ENCODE measurements at regions not wholly inside any gene's neighbourhood (a gene's known extent, or its start where the extent isn't known, plus 50 kb on each side); places are given as distances from the start of the nearest gene placed in this dataset.

DNA sequence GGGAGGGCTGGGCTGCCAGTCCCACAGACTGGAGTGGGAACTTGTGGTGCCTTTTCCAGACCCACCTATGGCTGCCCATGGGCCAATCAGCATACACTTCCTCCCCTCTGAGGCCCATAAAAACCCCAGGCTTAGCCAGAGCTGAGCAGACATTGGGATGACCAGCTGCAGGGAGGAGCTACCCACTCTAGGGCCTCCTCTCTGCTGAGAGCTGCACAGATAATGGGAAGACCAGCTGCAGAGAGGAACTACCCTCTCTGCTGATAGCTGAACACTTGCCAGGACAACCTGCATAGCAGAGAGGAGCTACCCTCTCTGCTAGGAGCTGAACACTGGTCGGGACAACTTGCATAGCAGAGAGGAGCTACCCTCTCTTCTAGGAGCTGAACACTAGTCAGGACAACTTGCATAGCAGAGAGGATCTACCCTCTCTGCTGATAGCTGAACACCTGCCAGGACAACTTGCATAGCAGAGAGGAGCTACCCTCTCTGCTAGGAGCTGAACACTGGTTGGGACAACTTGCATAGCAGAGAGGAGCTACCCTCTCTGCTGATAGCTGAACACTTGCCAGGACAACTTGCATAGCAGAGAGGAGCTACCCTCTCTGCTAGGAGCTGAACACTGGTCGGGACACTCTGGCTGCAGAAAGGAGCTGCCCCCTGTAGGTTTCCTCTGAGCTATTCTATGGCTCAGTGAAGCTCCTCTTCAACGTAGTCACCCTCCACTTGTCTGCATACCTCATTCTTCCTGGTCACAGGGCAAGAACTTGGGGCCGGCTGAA, 88.3 kb upstream of the CACUL1 start:
- no peaks in the 10 kb centered on the region for H3K27me3 ChIP-seq
- H3K4me3 ChIP-seq = no peak overlapping the region
- no peak for ATAC-seq
- H3K4me1 ChIP-seq = no peaks in the 10 kb centered on the region
- WGBS, 2 donors (ENCODE audit: low coverage in 1 of 2) = 25 to 50% methylated on average over 1 to 2 of the region's 4 CpGs
- no peaks in the 10 kb centered on the region for H3K36me3 ChIP-seq
- H3K27ac ChIP-seq = no peak overlapping the region
- TF ChIP-seq, protein P1, sequence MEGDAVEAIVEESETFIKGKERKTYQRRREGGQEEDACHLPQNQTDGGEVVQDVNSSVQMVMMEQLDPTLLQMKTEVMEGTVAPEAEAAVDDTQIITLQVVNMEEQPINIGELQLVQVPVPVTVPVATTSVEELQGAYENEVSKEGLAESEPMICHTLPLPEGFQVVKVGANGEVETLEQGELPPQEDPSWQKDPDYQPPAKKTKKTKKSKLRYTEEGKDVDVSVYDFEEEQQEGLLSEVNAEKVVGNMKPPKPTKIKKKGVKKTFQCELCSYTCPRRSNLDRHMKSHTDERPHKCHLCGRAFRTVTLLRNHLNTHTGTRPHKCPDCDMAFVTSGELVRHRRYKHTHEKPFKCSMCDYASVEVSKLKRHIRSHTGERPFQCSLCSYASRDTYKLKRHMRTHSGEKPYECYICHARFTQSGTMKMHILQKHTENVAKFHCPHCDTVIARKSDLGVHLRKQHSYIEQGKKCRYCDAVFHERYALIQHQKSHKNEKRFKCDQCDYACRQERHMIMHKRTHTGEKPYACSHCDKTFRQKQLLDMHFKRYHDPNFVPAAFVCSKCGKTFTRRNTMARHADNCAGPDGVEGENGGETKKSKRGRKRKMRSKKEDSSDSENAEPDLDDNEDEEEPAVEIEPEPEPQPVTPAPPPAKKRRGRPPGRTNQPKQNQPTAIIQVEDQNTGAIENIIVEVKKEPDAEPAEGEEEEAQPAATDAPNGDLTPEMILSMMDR (IDR thresholded peaks at IDR 0.05) = no peak
- TF ChIP-seq POLR2AphosphoS5 (IDR thresholded peaks at IDR 0.05) (no peak), POLR2A (IDR thresholded peaks at IDR 0.05) (no peak), EP300 (IDR thresholded peaks at IDR 0.05) (no peak)
- H3K9me3 ChIP-seq = no peaks in the 10 kb centered on the region

DNA sequence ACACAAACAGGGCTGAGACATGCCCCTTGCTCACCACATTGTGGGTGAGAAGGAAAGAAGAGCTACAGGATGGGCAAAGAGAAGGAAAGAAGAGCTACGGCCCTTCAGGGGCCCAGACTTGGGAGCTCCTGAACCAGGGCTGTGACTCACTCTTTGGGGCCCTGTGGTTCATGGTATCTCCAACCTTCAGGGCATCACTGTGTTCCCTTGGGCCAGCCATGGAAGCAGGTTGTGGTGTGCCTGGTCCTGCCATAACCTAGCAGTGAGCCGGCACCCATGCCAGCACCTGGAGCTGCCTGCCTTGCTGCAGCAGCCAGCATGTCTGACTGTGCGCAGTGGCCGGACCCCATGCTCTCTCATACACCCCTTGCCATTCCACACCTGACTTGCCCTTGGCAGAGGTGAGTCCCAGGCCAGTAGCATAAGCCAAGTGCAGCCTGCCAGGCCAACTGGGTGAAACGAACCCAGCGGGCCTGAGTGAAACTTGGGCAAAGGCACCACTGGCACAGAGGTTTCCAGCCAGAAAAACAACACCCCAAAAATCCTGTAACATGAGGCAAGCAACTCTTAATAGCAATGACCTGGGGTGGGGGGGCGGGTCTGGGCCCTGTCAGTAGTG, 89.0 kb upstream of the CACUL1 start:
- Histone ChIP-seq H3K27ac (no peak overlapping the region), H3K36me3 (no peaks in the 10 kb centered on the region), H3K9me3 (no peaks in the 10 kb centered on the region), H3K4me1 (no peaks in the 10 kb centered on the region), H3K4me3 (no peak overlapping the region), H3K27me3 (no peaks in the 10 kb centered on the region)
- WGBS, 2 donors (ENCODE audit: low coverage in 1 of 2) = 80% methylated on average over 1 of the region's 7 CpGs; no CpG with 5 or more reads in 1 of the 2 donors
- TF ChIP-seq EP300 (IDR thresholded peaks at IDR 0.05) (no peak), POLR2AphosphoS5 (IDR thresholded peaks at IDR 0.05) (no peak), POLR2A (IDR thresholded peaks at IDR 0.05) (no peak)
- TF ChIP-seq, protein P1 (IDR thresholded peaks at IDR 0.05) = no peak
- ATAC-seq = no peak

DNA sequence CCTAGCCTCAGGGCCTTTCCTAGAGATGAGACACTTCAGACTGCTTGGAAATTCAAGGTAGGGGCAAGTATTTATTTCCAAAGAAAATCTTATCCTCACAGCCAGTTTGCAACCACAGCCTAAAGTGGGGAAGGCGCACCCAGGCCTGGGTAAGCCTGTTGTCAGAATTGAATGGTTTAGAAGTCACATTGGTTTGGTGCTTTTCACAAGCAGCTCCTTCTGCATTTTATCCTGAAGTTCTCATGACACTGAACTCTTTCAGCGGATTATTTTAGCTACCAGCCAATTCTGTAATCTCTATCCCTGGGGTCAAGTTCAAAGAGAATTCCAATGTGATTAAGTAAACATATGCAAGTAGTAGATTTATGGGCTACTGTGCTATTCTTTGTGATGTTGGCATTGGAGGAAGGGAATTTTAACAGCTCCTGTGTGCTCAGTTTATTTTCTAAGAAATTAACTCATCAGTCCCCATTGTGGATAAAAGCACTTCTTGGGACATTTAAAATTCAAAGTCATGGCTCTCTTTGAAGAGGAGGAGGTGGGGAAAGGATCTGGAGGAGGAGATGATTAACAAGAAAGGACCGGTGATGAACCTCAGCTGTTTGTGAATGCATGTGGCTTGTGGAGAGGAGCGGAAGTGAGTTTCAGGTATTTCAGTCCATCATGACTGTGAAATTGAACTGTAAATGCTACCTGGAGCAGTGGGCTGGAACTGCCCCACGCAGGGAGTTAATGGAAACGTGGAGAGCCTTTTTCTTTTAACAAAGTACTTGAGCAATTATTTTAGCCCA, 90.2 kb upstream of the CACUL1 start:
- Histone ChIP-seq H3K4me3 (no peak overlapping the region), H3K9me3 (no peaks in the 10 kb centered on the region), H3K36me3 (no peaks in the 10 kb centered on the region), H3K27me3 (no peaks in the 10 kb centered on the region), H3K4me1 (no peaks in the 10 kb centered on the region), H3K27ac (no peak overlapping the region)
- ATAC-seq = no peak
- TF ChIP-seq, protein P1 (IDR thresholded peaks at IDR 0.05) = no peak
- TF ChIP-seq POLR2A (IDR thresholded peaks at IDR 0.05) (no peak), EP300 (IDR thresholded peaks at IDR 0.05) (no peak), POLR2AphosphoS5 (IDR thresholded peaks at IDR 0.05) (no peak)
- 61 to 65% methylated on average over 6 of the region's 6 CpGs for WGBS, 2 donors (ENCODE audit: low coverage in 1 of 2)

DNA sequence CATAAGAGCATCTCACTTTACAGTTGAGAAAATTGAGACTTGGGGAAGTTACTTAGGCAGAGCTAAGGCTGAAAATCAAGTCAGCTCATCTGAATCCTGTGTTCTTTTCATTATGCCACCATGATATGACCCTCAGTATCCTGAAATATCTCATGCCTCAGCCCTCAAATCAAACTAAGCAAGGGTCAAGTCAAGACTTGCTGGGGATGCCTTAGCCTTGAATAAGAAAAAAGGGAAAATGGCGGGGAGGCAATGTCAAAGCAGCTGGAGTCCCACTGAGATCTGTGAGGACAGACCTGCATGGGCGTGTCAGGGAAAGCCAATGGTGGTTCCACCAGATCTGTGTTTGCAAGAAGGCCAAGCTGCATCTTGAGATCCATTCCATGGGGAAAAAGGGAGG, 91.0 kb upstream of the CACUL1 start:
- Histone ChIP-seq H3K4me1 (no peaks in the 10 kb centered on the region), H3K9me3 (no peaks in the 10 kb centered on the region), H3K27ac (no peak overlapping the region), H3K4me3 (no peak overlapping the region), H3K27me3 (no peaks in the 10 kb centered on the region), H3K36me3 (no peaks in the 10 kb centered on the region)
- ATAC-seq = no peak
- WGBS, 2 donors (ENCODE audit: low coverage in 1 of 2) = 92% methylated on average over 2 of the region's 2 CpGs
- TF ChIP-seq, protein P1 (IDR thresholded peaks at IDR 0.05) = no peak
- no peak for TF ChIP-seq EP300 (IDR thresholded peaks at IDR 0.05)

All from gastroesophageal sphincter (tissue), 4 donors.